GM23338 (cell line): ENCODE measurements at regions not wholly inside any gene's neighbourhood (a gene's known extent, or its start where the extent isn't known, plus 50 kb on each side); places are given as distances from the start of the nearest gene placed in this dataset.

Experiments used
- ATAC-seq: fragments of 200-7000 bp; cut with Tn5 transposase; 3 replicates; pipeline ENCODE4 v1.9.1; 2020
- DNase-seq: peaks from one replicate; pipeline ENCODE4 v3.0.0-alpha.2; 2015; ENCODE audit warnings: low spot score
- H2AFZ ChIP-seq: fragments of 200-600 bp; sonication (generic); 2 replicates; pipeline ENCODE4 v1.8.0; 2016; ENCODE audit warnings: antibody characterized with exemption, mild to moderate bottlenecking, moderate library complexity
- H3F3A ChIP-seq: fragments of 200-600 bp; sonication (generic); replicated peaks from 2 replicates; pipeline ENCODE4 v1.8.0; 2017; ENCODE audit warnings: antibody characterized with exemption, mixed run types, low read depth
- H3K27ac ChIP-seq: fragments of 200-600 bp; sonication (generic); 2 replicates; pipeline ENCODE4 v1.6.1; 2016; ENCODE audit warnings: low read depth
- H3K27me3 ChIP-seq: fragments of 200-600 bp; sonication (generic); 2 replicates; pipeline ENCODE4 v1.8.0; 2016; ENCODE audit warnings: mild to moderate bottlenecking, mixed run types, moderate library complexity; ENCODE audit not compliant: insufficient read depth
- H3K36me3 ChIP-seq: fragments of 200-600 bp; sonication (generic); 2 replicates; pipeline ENCODE4 v1.8.0; 2016; ENCODE audit warnings: mild to moderate bottlenecking; ENCODE audit not compliant: insufficient read depth
- H3K4me1 ChIP-seq: fragments of 200-600 bp; sonication (generic); 2 replicates; pipeline ENCODE4 v1.8.0; 2016; ENCODE audit warnings: mild to moderate bottlenecking, moderate library complexity; ENCODE audit not compliant: insufficient read depth
- H3K4me2 ChIP-seq: fragments of 200-600 bp; sonication (generic); 2 replicates; pipeline ENCODE4 v1.7.1; 2017; ENCODE audit warnings: mixed run types
- H3K4me3 ChIP-seq: fragments of 200-600 bp; sonication (generic); 2 replicates; pipeline ENCODE4 v1.6.1; 2016; ENCODE audit warnings: mixed run types
- H3K79me2 ChIP-seq: fragments of 200-600 bp; sonication (generic); replicated peaks from 2 replicates; pipeline ENCODE4 v1.8.0; 2017; ENCODE audit warnings: mild to moderate bottlenecking; ENCODE audit not compliant: insufficient read depth
- H3K9me2 ChIP-seq: fragments of 200-600 bp; sonication (generic); 2 replicates; pipeline ENCODE4 v1.8.0; 2017; ENCODE audit not compliant: insufficient read depth
- H4K20me1 ChIP-seq: fragments of 200-600 bp; sonication (generic); replicated peaks from 2 replicates; pipeline ENCODE4 v1.8.0; 2017; ENCODE audit warnings: mild to moderate bottlenecking; ENCODE audit not compliant: insufficient read depth
- H3K27ac Mint-ChIP-seq: 2 replicates; pipeline ENCODE4 v1.8.0; 2020; ENCODE audit warnings: inconsistent platforms, mild to moderate bottlenecking, moderate library complexity, mixed read lengths
- H3K27me3 Mint-ChIP-seq: 3 replicates; pipeline ENCODE4 v1.8.0; 2022; ENCODE audit warnings: low read depth, mild to moderate bottlenecking, moderate library complexity, mixed read lengths, inconsistent platforms; ENCODE audit not compliant: insufficient read depth, poor library complexity
- H3K36me3 Mint-ChIP-seq: 3 replicates; pipeline ENCODE4 v1.8.0; 2021; ENCODE audit warnings: low read depth, mild to moderate bottlenecking, inconsistent platforms, moderate library complexity, mixed read lengths
- H3K4me1 Mint-ChIP-seq: 3 replicates; pipeline ENCODE4 v1.8.0; 2020; ENCODE audit warnings: mild to moderate bottlenecking, inconsistent platforms, mixed read lengths
- H3K4me3 Mint-ChIP-seq: 3 replicates; pipeline ENCODE4 v1.8.0; 2021; ENCODE audit warnings: moderate library complexity, mild to moderate bottlenecking, inconsistent platforms, mixed read lengths
- H3K9me3 Mint-ChIP-seq: 3 replicates; pipeline ENCODE4 v1.8.0; 2020; ENCODE audit warnings: moderate library complexity, mild to moderate bottlenecking, inconsistent platforms, mixed read lengths
- CREB1 ChIP-seq: fragments of 250-450 bp; sonication (Bioruptor Pico); IDR thresholded peaks from 2 replicates; pipeline ENCODE4 v1.5.0; 2020; ENCODE audit warnings: low read depth, mild to moderate bottlenecking, moderate library complexity
- EZH2 ChIP-seq: fragments of 200-600 bp; sonication (generic); IDR thresholded peaks from one replicate; pipeline ENCODE4 v1.8.0; 2017; ENCODE audit warnings: antibody characterized with exemption, mild to moderate bottlenecking, low read depth; ENCODE audit not compliant: unreplicated experiment
- EZH2phosphoT487 ChIP-seq: fragments of 200-600 bp; sonication (generic); IDR thresholded peaks from one replicate; pipeline ENCODE4 v1.8.1; 2018; ENCODE audit warnings: antibody characterized with exemption; ENCODE audit not compliant: unreplicated experiment
- JUNB ChIP-seq: IDR thresholded peaks from one replicate; pipeline ENCODE4 v1.6.1; 2016; ENCODE audit warnings: antibody characterized with exemption; ENCODE audit not compliant: unreplicated experiment
- NANOG ChIP-seq: IDR thresholded peaks from 2 replicates; pipeline ENCODE4 v1.6.1; 2016; ENCODE audit warnings: antibody characterized with exemption, borderline replicate concordance
- POLR2AphosphoS5 ChIP-seq: IDR thresholded peaks from 2 replicates; pipeline ENCODE4 v1.6.1; 2016; ENCODE audit warnings: antibody characterized with exemption, low read depth
- STAT1 ChIP-seq: IDR thresholded peaks from one replicate; pipeline ENCODE4 v1.6.1; 2016; ENCODE audit warnings: antibody characterized with exemption; ENCODE audit not compliant: unreplicated experiment
- ZNF114 ChIP-seq: fragments of 250-450 bp; sonication (Bioruptor Pico); IDR thresholded peaks from 2 replicates; pipeline ENCODE4 v1.5.0; 2020; ENCODE audit warnings: mild to moderate bottlenecking, moderate library complexity
- ZNF331 ChIP-seq: fragments of 250-450 bp; sonication (Bioruptor Pico); IDR thresholded peaks from 2 replicates; pipeline ENCODE4 v1.5.0; 2020; ENCODE audit warnings: low read depth, mild to moderate bottlenecking, moderate library complexity
- TF ChIP-seq, protein P1 (sequence below): IDR thresholded peaks from one replicate; pipeline ENCODE4 v1.6.1; 2018; ENCODE audit warnings: antibody characterized with exemption; ENCODE audit not compliant: unreplicated experiment
- TF ChIP-seq, protein P2 (sequence below): IDR thresholded peaks from 2 replicates; pipeline ENCODE4 v1.6.1; 2016; ENCODE audit warnings: antibody characterized with exemption
- TF ChIP-seq, protein P3 (sequence below), 2 experiments: fragments of 200-600 bp in 1 of 2; sonication (generic) in 1 of 2; conservative IDR thresholded peaks; 2 replicates each; pipeline versions ENCODE4 v1.5.1 to v1.6.1; 2016 to 2017; ENCODE audit warnings: antibody characterized with exemption in 2 of 2, low read depth in 2 of 2, mild to moderate bottlenecking in 2 of 2, moderate library complexity in 1 of 2

- TF ChIP-seq, protein P1, sequence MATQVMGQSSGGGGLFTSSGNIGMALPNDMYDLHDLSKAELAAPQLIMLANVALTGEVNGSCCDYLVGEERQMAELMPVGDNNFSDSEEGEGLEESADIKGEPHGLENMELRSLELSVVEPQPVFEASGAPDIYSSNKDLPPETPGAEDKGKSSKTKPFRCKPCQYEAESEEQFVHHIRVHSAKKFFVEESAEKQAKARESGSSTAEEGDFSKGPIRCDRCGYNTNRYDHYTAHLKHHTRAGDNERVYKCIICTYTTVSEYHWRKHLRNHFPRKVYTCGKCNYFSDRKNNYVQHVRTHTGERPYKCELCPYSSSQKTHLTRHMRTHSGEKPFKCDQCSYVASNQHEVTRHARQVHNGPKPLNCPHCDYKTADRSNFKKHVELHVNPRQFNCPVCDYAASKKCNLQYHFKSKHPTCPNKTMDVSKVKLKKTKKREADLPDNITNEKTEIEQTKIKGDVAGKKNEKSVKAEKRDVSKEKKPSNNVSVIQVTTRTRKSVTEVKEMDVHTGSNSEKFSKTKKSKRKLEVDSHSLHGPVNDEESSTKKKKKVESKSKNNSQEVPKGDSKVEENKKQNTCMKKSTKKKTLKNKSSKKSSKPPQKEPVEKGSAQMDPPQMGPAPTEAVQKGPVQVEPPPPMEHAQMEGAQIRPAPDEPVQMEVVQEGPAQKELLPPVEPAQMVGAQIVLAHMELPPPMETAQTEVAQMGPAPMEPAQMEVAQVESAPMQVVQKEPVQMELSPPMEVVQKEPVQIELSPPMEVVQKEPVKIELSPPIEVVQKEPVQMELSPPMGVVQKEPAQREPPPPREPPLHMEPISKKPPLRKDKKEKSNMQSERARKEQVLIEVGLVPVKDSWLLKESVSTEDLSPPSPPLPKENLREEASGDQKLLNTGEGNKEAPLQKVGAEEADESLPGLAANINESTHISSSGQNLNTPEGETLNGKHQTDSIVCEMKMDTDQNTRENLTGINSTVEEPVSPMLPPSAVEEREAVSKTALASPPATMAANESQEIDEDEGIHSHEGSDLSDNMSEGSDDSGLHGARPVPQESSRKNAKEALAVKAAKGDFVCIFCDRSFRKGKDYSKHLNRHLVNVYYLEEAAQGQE: no peak
- TF ChIP-seq JUNB (no peak), ZNF114 (no peak), EZH2phosphoT487 (no peak), CREB1 (CRISPR knock-in tag) (no peak), ZNF331 (CRISPR knock-in tag) (no peak), POLR2AphosphoS5 (no peak), EZH2 (no peak), NANOG (no peak)
- TF ChIP-seq, protein P2, sequence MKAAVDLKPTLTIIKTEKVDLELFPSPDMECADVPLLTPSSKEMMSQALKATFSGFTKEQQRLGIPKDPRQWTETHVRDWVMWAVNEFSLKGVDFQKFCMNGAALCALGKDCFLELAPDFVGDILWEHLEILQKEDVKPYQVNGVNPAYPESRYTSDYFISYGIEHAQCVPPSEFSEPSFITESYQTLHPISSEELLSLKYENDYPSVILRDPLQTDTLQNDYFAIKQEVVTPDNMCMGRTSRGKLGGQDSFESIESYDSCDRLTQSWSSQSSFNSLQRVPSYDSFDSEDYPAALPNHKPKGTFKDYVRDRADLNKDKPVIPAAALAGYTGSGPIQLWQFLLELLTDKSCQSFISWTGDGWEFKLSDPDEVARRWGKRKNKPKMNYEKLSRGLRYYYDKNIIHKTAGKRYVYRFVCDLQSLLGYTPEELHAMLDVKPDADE: no peak
- TF ChIP-seq, protein P3, sequence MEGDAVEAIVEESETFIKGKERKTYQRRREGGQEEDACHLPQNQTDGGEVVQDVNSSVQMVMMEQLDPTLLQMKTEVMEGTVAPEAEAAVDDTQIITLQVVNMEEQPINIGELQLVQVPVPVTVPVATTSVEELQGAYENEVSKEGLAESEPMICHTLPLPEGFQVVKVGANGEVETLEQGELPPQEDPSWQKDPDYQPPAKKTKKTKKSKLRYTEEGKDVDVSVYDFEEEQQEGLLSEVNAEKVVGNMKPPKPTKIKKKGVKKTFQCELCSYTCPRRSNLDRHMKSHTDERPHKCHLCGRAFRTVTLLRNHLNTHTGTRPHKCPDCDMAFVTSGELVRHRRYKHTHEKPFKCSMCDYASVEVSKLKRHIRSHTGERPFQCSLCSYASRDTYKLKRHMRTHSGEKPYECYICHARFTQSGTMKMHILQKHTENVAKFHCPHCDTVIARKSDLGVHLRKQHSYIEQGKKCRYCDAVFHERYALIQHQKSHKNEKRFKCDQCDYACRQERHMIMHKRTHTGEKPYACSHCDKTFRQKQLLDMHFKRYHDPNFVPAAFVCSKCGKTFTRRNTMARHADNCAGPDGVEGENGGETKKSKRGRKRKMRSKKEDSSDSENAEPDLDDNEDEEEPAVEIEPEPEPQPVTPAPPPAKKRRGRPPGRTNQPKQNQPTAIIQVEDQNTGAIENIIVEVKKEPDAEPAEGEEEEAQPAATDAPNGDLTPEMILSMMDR (conservative IDR thresholded peaks at IDR 0.05; ENCODE audit: low read depth in 2 of 2): no peak
These were observed 71.5 kb upstream of the SDK2 start (continued) for GRCh38 chr17:73715769-73716168.

DNA sequence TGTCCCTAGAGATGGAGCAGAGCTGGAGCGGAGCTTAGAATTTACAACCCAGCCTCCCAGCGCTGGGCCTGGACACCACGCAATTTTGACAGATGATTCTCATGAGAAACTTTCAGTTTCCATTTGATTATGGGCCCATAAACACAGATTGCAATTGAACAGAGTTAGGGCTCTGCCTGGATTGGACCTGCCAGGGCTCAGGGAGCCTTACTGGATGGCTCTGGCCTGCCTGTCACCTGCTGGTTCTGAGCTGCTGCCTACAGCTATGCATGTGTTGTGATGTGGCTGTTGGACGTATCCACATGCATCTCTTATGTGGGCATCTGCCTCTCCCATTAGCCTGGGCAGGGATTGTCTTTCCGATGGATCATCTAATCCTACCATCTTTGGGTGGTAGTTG lies 73.4 kb upstream of the SDK2 start:
- H3K9me2 ChIP-seq: no peaks in the 10 kb centered on the region
- H3K4me2 ChIP-seq: no peak overlapping the region
- Mint-ChIP-seq H3K27me3 (peaks cover 14% of the 10 kb centered on the region), H3K9me3 (no peaks in the 10 kb centered on the region), H3K4me3 (no peak overlapping the region), H3K4me1 (peaks cover 18% of the 10 kb centered on the region), H3K36me3 (no peaks in the 10 kb centered on the region), H3K27ac (no peak overlapping the region)
- H3K79me2 ChIP-seq: no peaks in the 10 kb centered on the region
- ATAC-seq: no peak
- no peak for DNase-seq
- H3K4me1 ChIP-seq: no peaks in the 10 kb centered on the region
- no peaks in the 10 kb centered on the region for H3K36me3 ChIP-seq
- no peaks in the 10 kb centered on the region for H3F3A ChIP-seq
- no peak overlapping the region for H3K27ac ChIP-seq
- H2AFZ ChIP-seq: no peak overlapping the region
- H3K27me3 ChIP-seq: no peaks in the 10 kb centered on the region
- no peak overlapping the region for H3K4me3 ChIP-seq
- H4K20me1 ChIP-seq: no peaks in the 10 kb centered on the region
- TF ChIP-seq NANOG (no peak), STAT1 (no peak), CREB1 (CRISPR knock-in tag) (no peak), EZH2 (no peak)
- TF ChIP-seq, protein P2: no peak
- TF ChIP-seq, protein P1: no peak
